ENCODE measurements at regions not wholly inside any gene's neighbourhood (a gene's known extent, or its start where the extent isn't known, plus 50 kb on each side); places are given as distances from the start of the nearest gene placed in this dataset.

DNA sequence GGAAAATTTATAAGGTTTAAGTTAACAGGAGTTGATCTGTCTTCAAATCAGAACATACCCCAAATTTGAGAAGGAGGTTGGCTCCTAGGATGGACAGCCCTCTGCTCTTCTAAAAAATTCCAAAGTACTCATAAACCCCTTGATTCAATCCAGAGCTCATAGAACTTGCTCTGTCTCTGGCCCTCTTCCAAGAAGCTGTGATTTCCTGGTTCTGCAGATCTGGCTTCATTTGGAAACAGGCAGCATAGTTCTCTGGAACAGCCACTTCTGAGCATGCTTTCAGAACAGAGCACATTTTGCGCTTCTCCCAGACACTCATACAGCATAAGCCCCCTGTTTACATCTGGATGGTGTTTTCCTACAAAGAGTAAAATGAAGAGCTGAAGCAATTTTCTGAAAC is 96.7 kb downstream of the KBTBD8 start (continued):
- no peak for TF ChIP-seq CHD7 (IDR thresholded peaks at IDR 0.05; ENCODE audit: insufficient replicate concordance, low read length)
- no peak for TF ChIP-seq SRF (IDR thresholded peaks at IDR 0.05; ENCODE audit: low read depth, low read length)
- TF ChIP-seq BACH1 (IDR thresholded peaks at IDR 0.05; ENCODE audit: low read length) = no peak
- no peak for TF ChIP-seq ATF3 (IDR thresholded peaks at IDR 0.05; ENCODE audit: insufficient read depth, low read depth, low read length)
- TF ChIP-seq RAD21 (IDR thresholded peaks at IDR 0.05 in 1 of 2, conservative IDR thresholded peaks at IDR 0.05 in 1 of 2; ENCODE audit: low read depth in 2 of 2, low read length in 2 of 2) = no peak
- no peak for TF ChIP-seq ATF2 (IDR thresholded peaks at IDR 0.05; ENCODE audit: low read length)
- no peak for TF ChIP-seq CTBP2 (IDR thresholded peaks at IDR 0.05; ENCODE audit: borderline replicate concordance, insufficient read depth, insufficient read length, low read length)

All from H1 (cell line).